ENCODE measurements at regions not wholly inside any gene's neighbourhood (a gene's known extent, or its start where the extent isn't known, plus 50 kb on each side); places are given as distances from the start of the nearest gene placed in this dataset.

DNA sequence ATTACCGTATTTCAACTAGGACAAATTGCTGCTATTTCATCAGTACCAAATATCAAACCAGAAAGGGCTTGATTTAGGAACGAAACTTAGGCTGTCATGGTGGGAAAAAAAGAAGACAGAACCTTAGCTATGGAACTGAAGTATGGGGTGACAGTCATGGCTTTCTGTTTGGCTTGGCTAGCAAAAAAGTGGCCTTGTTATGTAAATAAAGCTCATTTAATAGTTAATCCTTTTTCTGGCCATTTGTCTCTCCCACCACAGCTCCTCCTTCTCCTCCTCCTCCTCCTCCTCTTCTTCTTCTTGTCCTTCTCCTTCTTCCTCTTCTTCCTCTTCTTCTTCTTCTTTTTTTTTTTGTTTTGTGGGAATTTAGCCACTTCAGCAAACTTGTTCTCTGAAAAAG, 434.7 kb upstream of the NDST4 start:
- Histone ChIP-seq H4K20me1 (ENCODE audit: control insufficient read depth, insufficient read depth, insufficient read length) (no peaks in the 10 kb centered on the region), H3K79me2 (ENCODE audit: insufficient read depth, low read length) (no peaks in the 10 kb centered on the region), H2BK5ac (ENCODE audit: insufficient read length, low read length) (no peak overlapping the region), H2BK15ac (ENCODE audit: low read depth, low read length) (no peak overlapping the region), H3K79me1 (ENCODE audit: insufficient read depth, low read depth, low read length, poor library complexity, severe bottlenecking) (no peaks in the 10 kb centered on the region), H3K9me3 (ENCODE audit: control insufficient read depth, low read depth, low read length) (no peaks in the 10 kb centered on the region), H4K8ac (replicated peaks; ENCODE audit: insufficient read length, low read depth, low read length) (no peak overlapping the region), H3T11ph (ENCODE audit: low read length) (no peak overlapping the region), H2AFZ (ENCODE audit: low read length) (no peak overlapping the region), H3K4ac (ENCODE audit: low read depth, low read length) (no peak overlapping the region), H3K9ac (ENCODE audit: extremely low read depth, insufficient read length, low read length) (no peak overlapping the region), H3K56ac (ENCODE audit: insufficient read length, low read depth, low read length) (no peak overlapping the region), H2BK12ac (ENCODE audit: insufficient read length, low read depth, low read length) (no peak overlapping the region), H2AK5ac (ENCODE audit: insufficient read length, low read length) (no peak overlapping the region), H3K23ac (ENCODE audit: insufficient read length, low read depth, low read length) (no peak overlapping the region), H4K5ac (ENCODE audit: insufficient read length, low read depth, low read length) (no peak overlapping the region), H2BK120ac (ENCODE audit: low read depth, low read length, poor library complexity, severe bottlenecking) (no peak overlapping the region), H3K4me1 (ENCODE audit: insufficient read depth, low read length) (no peaks in the 10 kb centered on the region), H3K27me3 (ENCODE audit: insufficient read depth, low read length) (no peaks in the 10 kb centered on the region), H3K23me2 (ENCODE audit: insufficient read length, low read depth, low read length, poor library complexity, severe bottlenecking) (no peaks in the 10 kb centered on the region), H3K18ac (ENCODE audit: insufficient read length, low read depth, low read length) (no peak overlapping the region), H3K27ac (ENCODE audit: insufficient read length, low read depth, low read length) (no peak overlapping the region), H4K91ac (ENCODE audit: insufficient read length, low read depth, low read length) (no peak overlapping the region), H3K4me2 (ENCODE audit: insufficient read depth, insufficient read length, low read length) (no peak overlapping the region), H2BK20ac (ENCODE audit: low read depth, low read length, poor library complexity, severe bottlenecking) (no peak overlapping the region), H3K14ac (ENCODE audit: insufficient read depth, low read length) (no peak overlapping the region)
- Mint-ChIP-seq H3K27me3 (ENCODE audit: low read depth) (no peaks in the 10 kb centered on the region), H3K9me3 (no peaks in the 10 kb centered on the region; a peak in 1 of 5 replicates), H3K27ac (peak overlapping the region in 2 of 3 experiments; percentile 51 to 88; a peak in 5 of 7 replicates), H3K36me3 (ENCODE audit: insufficient read depth in 1 of 3, low read depth in 3 of 3) (peaks cover 0 to 4% (median 0%) of the 10 kb centered on the region in 3 experiments; a peak in 1 of 7 replicates), H3K4me1 (peaks cover 7 to 10% of the 10 kb centered on the region in 2 experiments), H3K4me3 (no peak overlapping the region)
- no CpG with 5 or more reads among the region's 2 CpGs for WGBS (ENCODE audit: extremely low coverage, insufficient read length, low lambda C conversion rate)
- no peak for TF ChIP-seq CTCF (conservative IDR thresholded peaks at IDR 0.05)
- DNase-seq: no peak
